Right lobe of liver (tissue), 6 donors: ENCODE measurements at regions not wholly inside any gene's neighbourhood (a gene's known extent, or its start where the extent isn't known, plus 50 kb on each side); places are given as distances from the start of the nearest gene placed in this dataset.

Source experiments
- ATAC-seq, 4 donors: fragments of 200-7000 bp; cut with Tn5 transposase; one replicate each; pipeline ENCODE4 v1.9.1; 2020; ENCODE audit warnings: mild to moderate bottlenecking in 4 of 4, moderate library complexity in 4 of 4
- DNase-seq, 3 donors: peaks; one replicate each; pipeline ENCODE4 v3.0.0-alpha.2; 2020
- H3K27ac ChIP-seq, 3 donors: fragments of 200-600 bp; one replicate each; pipeline ENCODE4 v1.8.0; 2022
- H3K27me3 ChIP-seq, 2 donors: fragments of 200-600 bp; one replicate each; pipeline ENCODE4 v1.8.0; 2022
- H3K36me3 ChIP-seq, 4 donors: fragments of 200-600 bp; sonication (generic) in 1 of 4; one replicate each; pipeline versions ENCODE4 v1.5.1 to v1.8.0; 2017 to 2022; ENCODE audit warnings: control low read depth in 1 of 4
- H3K4me1 ChIP-seq, 4 donors: fragments of 200-600 bp; sonication (generic) in 1 of 4; one replicate each; pipeline versions ENCODE4 v1.5.1 to v1.8.0; 2017 to 2022; ENCODE audit warnings: control low read depth in 1 of 4
- H3K4me3 ChIP-seq, 3 donors: fragments of 200-600 bp; one replicate each; pipeline ENCODE4 v1.8.0; 2022
- H3K9me3 ChIP-seq, 4 donors: fragments of 200-600 bp; sonication (generic) in 1 of 4; one replicate each; pipeline versions ENCODE4 v1.5.1 to v1.8.0; 2017 to 2022; ENCODE audit warnings: control low read depth in 1 of 4
- CTCF ChIP-seq, 4 donors: fragments of 200-600 bp in 3 of 4; fragments of 450-650 bp in 1 of 4; IDR thresholded peaks; one replicate each; pipeline versions ENCODE4 v1.5.1 to v1.8.0; 2016 to 2022; ENCODE audit warnings: antibody characterized with exemption in 4 of 4, mild to moderate bottlenecking in 2 of 4
- POLR2A ChIP-seq: fragments of 450-650 bp; IDR thresholded peaks from one replicate; pipeline ENCODE4 v1.6.1; 2017; ENCODE audit warnings: antibody characterized with exemption, mild to moderate bottlenecking
- WGBS: methylation state at CpG from one replicate; pipeline ENCODE4 v1.1.6; 2018; ENCODE audit warnings: low coverage, low lambda C conversion rate; ENCODE audit not compliant: insufficient coverage; ENCODE audit errors: missing lambda C conversion rate; 5-methylcytosine and 5-hydroxymethylcytosine counted together
- intact Hi-C, 2 donors: fragments of 100-400 bp; cut with DNase I; formaldehyde crosslinking; loops; one replicate each; pipeline versions ENCODE4 v1.11.2 to v1.14.1; 2022
- donor health status: DM: no; HTN: yes; CAD: no.
- donor health status: DM: no; HTN: no; CAD: no.
- donor health status: DM: no; HTN: no; CAD: no.
- donor health status: DM: no; HTN: yes; CAD: no.
- donor health status: DM: no; HTN: yes; CAD: no.

DNA sequence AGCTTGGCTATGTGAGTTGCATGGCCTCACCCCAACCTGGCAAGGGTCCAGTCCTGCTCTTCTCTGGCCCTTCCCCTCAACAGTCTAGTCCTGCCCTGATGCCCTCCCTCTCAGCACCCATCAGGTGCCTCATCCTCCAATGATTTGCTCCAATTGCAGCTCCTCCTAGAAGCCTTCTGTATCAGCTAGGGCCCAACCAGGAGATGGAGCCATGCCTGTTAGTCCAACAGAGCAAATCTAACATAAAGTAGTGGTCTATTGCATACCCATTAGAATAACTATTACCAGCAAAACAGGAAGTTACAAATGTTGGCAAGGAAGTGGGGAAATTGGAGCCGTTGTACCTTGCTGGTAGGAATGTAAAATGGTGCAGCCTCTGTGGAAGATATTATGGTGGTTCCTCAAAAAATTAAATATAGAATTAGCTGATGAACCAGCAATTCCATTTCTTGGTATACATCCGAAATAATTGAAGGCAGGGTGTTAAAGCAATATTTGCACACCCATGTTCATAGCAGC is 163.5 kb downstream of the VRK1 start:
- no peaks in the 10 kb centered on the region for H3K9me3 ChIP-seq
- no peaks in the 10 kb centered on the region for H3K4me1 ChIP-seq
- no peak overlapping the region for H3K27ac ChIP-seq
- ATAC-seq, result no peak
- H3K4me3 ChIP-seq, result no peak overlapping the region
- intact Hi-C loops, result no loop called here
- no peaks in the 10 kb centered on the region for H3K36me3 ChIP-seq
- 32% methylated on average over 2 of the region's 2 CpGs for WGBS
- DNase-seq, result no peak
- TF ChIP-seq POLR2A, result no peak
- no peak for TF ChIP-seq CTCF (IDR thresholded peaks at IDR 0.05)
- H3K27me3 ChIP-seq, result no peaks in the 10 kb centered on the region

GRCh38 chr14:96961895-96962294 is 164.7 kb downstream of the VRK1 start:
- DNase-seq (no peak), ATAC-seq (no peak)
- 50% methylated on average over 2 of the region's 2 CpGs for WGBS
- peak overlapping the region in 1 of 3 donors; percentile 1 for H3K27ac ChIP-seq
- no peaks in the 10 kb centered on the region for H3K27me3 ChIP-seq
- intact Hi-C loops, result no loop called here
- no peak for TF ChIP-seq CTCF (IDR thresholded peaks at IDR 0.05)
- no peak for TF ChIP-seq POLR2A
- H3K9me3 ChIP-seq, result no peaks in the 10 kb centered on the region
- H3K4me3 ChIP-seq, result no peak overlapping the region
- H3K4me1 ChIP-seq, result no peaks in the 10 kb centered on the region
- no peaks in the 10 kb centered on the region for H3K36me3 ChIP-seq

GRCh38 chr14:96962337-96962736 is 165.2 kb downstream of the VRK1 start:
- intact Hi-C loops, result no loop called here
- Histone ChIP-seq H3K9me3 (no peaks in the 10 kb centered on the region), H3K27me3 (no peaks in the 10 kb centered on the region), H3K36me3 (no peaks in the 10 kb centered on the region), H3K27ac (peak overlapping the region in 1 of 3 donors; percentile 1), H3K4me3 (no peak overlapping the region), H3K4me1 (no peaks in the 10 kb centered on the region)
- DNase-seq (no peak), ATAC-seq (peak; percentile 43 to 70 (median 54))
- 45% methylated on average over 2 of the region's 2 CpGs for WGBS
- TF ChIP-seq POLR2A, result no peak
- TF ChIP-seq CTCF (IDR thresholded peaks at IDR 0.05), result no peak

GRCh38 chr14:96964726-96965415 is 167.7 kb downstream of the VRK1 start:
- Histone ChIP-seq H3K27me3 (no peaks in the 10 kb centered on the region), H3K4me1 (no peaks in the 10 kb centered on the region), H3K9me3 (no peaks in the 10 kb centered on the region), H3K4me3 (no peak overlapping the region), H3K36me3 (no peaks in the 10 kb centered on the region), H3K27ac (no peak overlapping the region)
- intact Hi-C loops, result no loop called here
- WGBS, result 87% methylated on average over 25 of the region's 25 CpGs
- no peak for TF ChIP-seq CTCF (IDR thresholded peaks at IDR 0.05)
- TF ChIP-seq POLR2A, result no peak
- ATAC-seq, result no peak
- no peak for DNase-seq
